Fibroblast of the aortic adventitia (primary cell): ENCODE measurements at regions not wholly inside any gene's neighbourhood (a gene's known extent, or its start where the extent isn't known, plus 50 kb on each side); places are given as distances from the start of the nearest gene placed in this dataset.

Experiments
- DNase-seq: peaks from one replicate; pipeline ENCODE4 v3.0.0-alpha.2; 2010; ENCODE audit warnings: low read depth
- H3K4me3 ChIP-seq: 2 replicates; pipeline ENCODE4 v1.5.1; 2011; ENCODE audit warnings: low read depth, mild to moderate bottlenecking, control low read depth, low read length, moderate library complexity
- TF ChIP-seq, protein P1 (sequence below): IDR thresholded peaks from 2 replicates; pipeline ENCODE4 v1.5.1; 2011; ENCODE audit warnings: mild to moderate bottlenecking, low read length, control low read depth, inconsistent platforms; ENCODE audit not compliant: insufficient read depth

GRCh38 chr1:234990874-234991801 is 137.5 kb downstream of the TOMM20 start:
- TF ChIP-seq, protein P1, sequence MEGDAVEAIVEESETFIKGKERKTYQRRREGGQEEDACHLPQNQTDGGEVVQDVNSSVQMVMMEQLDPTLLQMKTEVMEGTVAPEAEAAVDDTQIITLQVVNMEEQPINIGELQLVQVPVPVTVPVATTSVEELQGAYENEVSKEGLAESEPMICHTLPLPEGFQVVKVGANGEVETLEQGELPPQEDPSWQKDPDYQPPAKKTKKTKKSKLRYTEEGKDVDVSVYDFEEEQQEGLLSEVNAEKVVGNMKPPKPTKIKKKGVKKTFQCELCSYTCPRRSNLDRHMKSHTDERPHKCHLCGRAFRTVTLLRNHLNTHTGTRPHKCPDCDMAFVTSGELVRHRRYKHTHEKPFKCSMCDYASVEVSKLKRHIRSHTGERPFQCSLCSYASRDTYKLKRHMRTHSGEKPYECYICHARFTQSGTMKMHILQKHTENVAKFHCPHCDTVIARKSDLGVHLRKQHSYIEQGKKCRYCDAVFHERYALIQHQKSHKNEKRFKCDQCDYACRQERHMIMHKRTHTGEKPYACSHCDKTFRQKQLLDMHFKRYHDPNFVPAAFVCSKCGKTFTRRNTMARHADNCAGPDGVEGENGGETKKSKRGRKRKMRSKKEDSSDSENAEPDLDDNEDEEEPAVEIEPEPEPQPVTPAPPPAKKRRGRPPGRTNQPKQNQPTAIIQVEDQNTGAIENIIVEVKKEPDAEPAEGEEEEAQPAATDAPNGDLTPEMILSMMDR, result no peak
- no peak overlapping the region for H3K4me3 ChIP-seq
- no peak for DNase-seq

GRCh38 chr1:234990328-234990675 is 138.3 kb downstream of the TOMM20 start:
- no peak for DNase-seq
- no peak overlapping the region for H3K4me3 ChIP-seq
- TF ChIP-seq, protein P1, result no peak

DNA sequence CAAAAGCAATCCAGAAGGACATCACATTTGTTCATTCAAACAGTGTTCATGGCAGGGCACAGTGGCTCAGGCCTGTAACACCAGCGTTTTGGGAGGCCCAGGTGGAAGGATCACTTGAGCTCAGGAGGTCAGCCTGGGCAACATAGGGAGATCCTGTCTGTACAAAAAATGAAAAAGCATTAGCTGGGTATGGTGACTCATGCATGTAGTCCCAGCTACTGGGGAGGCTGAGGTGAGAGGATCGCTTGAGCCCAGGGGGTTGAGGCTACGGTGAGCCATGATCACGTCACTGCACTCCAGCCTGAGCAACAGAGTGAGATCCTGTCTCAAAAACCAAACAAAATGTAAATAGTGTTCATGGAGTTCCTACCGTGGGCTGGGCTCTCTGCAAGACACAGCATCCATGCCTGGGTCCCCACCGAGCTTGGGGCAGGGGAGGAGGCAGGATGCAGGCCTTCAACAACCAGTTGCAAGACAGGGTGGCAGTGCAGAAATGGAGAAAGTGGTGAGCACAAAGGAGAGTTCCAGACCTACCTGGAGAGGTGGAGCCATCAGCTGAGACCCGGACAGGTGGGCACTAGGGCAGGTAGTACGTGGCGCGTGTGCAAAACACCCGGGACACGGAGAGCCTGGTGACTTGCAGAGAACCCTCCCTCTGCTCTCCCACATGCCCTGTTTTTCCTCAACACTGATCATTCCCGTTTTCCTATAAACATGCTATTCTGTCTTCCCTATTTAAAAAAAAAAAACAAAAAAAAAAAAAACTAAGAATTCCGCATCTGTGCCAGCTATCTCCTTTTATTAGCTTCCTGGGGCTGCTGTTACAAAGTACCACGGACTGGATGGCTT is 138.9 kb downstream of the TOMM20 start:
- TF ChIP-seq, protein P1, result no peak
- no peak for DNase-seq
- H3K4me3 ChIP-seq, result no peak overlapping the region

GRCh38 chr1:234989019-234989418 is 139.6 kb downstream of the TOMM20 start:
- TF ChIP-seq, protein P1, result no peak
- H3K4me3 ChIP-seq, result no peak overlapping the region
- no peak for DNase-seq

- no peak overlapping the region for H3K4me3 ChIP-seq
- no peak for DNase-seq
- TF ChIP-seq, protein P1, result no peak
Observed at GRCh38 chr1:234988536-234988935, 140.1 kb downstream of the TOMM20 start.

DNA sequence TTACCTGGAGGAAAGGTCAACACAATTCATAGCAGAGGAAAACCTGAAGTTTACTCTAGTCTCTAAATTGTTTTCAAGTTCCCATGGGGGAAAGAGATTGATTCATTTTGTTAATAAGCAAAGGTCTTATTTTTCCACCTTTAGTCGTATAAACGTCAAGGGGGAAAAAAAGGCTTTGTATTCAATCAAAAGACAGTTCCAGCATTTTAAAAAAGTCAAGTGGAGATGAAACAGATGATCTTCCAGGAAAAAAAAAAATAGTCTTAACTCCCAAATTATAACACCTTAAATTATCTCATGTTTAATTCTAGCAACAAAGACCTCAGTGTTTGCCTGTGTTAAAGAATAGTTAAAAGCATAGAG is 140.5 kb downstream of the TOMM20 start:
- TF ChIP-seq, protein P1, result no peak
- no peak for DNase-seq
- H3K4me3 ChIP-seq, result no peak overlapping the region
